ENCODE measurements at regions not wholly inside any gene's neighbourhood (a gene's known extent, or its start where the extent isn't known, plus 50 kb on each side); places are given as distances from the start of the nearest gene placed in this dataset.

DNA sequence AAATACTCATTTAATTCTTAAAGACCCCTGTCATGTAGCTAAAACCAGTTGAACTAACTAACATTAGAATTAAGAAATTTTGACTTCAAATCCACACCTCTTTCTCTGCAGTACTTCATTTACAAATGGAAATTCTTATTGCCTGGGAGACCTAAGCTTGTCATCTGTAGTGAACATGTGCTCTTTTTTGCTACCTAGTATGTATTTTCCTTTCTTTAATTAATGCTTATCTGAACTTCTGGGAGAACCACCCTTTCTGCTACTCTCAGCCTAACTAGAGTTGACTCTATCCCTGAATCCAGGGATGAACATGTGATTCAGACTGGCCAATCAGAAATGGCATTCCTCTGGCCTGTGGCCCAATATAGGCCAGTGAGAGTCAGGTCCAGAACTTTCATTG is 75.9 kb upstream of the A1CF start:
- TF ChIP-seq, protein P1, sequence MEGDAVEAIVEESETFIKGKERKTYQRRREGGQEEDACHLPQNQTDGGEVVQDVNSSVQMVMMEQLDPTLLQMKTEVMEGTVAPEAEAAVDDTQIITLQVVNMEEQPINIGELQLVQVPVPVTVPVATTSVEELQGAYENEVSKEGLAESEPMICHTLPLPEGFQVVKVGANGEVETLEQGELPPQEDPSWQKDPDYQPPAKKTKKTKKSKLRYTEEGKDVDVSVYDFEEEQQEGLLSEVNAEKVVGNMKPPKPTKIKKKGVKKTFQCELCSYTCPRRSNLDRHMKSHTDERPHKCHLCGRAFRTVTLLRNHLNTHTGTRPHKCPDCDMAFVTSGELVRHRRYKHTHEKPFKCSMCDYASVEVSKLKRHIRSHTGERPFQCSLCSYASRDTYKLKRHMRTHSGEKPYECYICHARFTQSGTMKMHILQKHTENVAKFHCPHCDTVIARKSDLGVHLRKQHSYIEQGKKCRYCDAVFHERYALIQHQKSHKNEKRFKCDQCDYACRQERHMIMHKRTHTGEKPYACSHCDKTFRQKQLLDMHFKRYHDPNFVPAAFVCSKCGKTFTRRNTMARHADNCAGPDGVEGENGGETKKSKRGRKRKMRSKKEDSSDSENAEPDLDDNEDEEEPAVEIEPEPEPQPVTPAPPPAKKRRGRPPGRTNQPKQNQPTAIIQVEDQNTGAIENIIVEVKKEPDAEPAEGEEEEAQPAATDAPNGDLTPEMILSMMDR (IDR thresholded peaks at IDR 0.05), result no peak
- H3K27me3 ChIP-seq (replicated peaks; ENCODE audit: insufficient read depth), result no peaks in the 10 kb centered on the region
- no peak overlapping the region for H3K4me3 ChIP-seq
- no peaks in the 10 kb centered on the region for H3K9me3 ChIP-seq
- DNase-seq (ENCODE audit: low spot score), result no peak
- H3K4me1 ChIP-seq (ENCODE audit: control insufficient read depth in 1 of 2, low read depth in 2 of 2), result no peaks in the 10 kb centered on the region
- no peak for ATAC-seq (ENCODE audit: insufficient number of reproducible peaks, low FRiP score, low read depth)
- H3K27ac ChIP-seq, result no peak overlapping the region
- no peaks in the 10 kb centered on the region for H3K36me3 ChIP-seq

DNA sequence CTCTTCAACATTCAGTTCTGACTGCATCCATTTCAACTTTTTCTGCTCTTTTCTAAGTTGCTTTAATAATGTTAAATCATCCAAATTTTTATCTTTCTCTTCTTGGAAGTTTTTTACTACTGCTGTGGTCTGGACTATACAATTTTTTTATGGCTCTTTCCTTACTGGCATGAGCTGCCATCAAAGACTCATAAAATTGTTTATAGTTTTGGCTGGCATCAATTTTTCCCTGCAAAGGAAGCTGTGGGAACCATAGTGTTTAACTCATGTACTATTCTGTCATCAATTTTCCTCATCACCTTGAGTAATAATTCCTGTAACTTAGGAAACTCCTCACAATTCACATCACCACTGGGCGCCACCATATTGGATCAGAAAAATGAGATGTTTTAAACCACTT is 77.6 kb upstream of the A1CF start:
- no peak for ATAC-seq (ENCODE audit: insufficient number of reproducible peaks, low FRiP score, low read depth)
- Histone ChIP-seq H3K27ac (no peak overlapping the region), H3K9me3 (no peaks in the 10 kb centered on the region), H3K4me3 (no peak overlapping the region), H3K27me3 (replicated peaks; ENCODE audit: insufficient read depth) (no peaks in the 10 kb centered on the region), H3K4me1 (ENCODE audit: control insufficient read depth in 1 of 2, low read depth in 2 of 2) (no peaks in the 10 kb centered on the region), H3K36me3 (no peaks in the 10 kb centered on the region)
- no peak for DNase-seq (ENCODE audit: low spot score)
- TF ChIP-seq, protein P1 (IDR thresholded peaks at IDR 0.05), result no peak

DNA sequence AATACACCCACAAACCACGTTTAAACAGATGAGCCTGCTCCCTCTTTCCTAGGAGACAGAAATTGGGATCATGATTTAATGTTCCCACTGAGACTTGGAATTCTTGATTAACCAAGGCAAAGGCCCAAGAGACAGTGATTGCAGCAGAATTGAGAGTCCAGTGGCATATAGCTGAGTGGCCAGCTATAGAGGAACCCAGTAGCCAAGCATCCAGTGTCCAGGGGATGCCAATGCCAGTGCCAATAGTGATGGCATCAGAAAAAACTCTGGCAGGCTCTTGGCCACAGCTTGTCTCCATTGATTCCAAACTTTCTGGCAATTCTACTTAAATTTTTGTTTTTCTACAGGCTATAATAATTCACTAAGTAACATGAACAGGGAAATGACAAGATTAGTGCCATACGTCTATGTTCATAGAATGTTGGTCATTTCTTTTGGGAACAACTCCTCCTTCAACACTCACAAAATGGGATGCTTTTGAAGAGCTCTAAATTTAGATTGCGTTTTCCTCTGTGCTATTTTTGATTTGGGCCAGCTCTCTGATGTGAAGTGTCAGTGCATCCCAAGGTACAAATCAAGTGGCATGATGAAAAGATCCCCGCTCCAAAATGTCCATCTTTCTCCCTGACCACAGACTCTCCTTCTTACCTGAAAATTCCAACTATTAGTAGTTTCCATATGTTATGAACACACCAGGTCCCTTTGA is 83.1 kb upstream of the A1CF start:
- H3K27ac ChIP-seq, result no peak overlapping the region
- H3K4me3 ChIP-seq, result no peak overlapping the region
- no peaks in the 10 kb centered on the region for H3K9me3 ChIP-seq
- no peaks in the 10 kb centered on the region for H3K27me3 ChIP-seq (replicated peaks; ENCODE audit: insufficient read depth)
- no peaks in the 10 kb centered on the region for H3K36me3 ChIP-seq
- no peak for DNase-seq (ENCODE audit: low spot score)
- no peaks in the 10 kb centered on the region for H3K4me1 ChIP-seq (ENCODE audit: control insufficient read depth in 1 of 2, low read depth in 2 of 2)
- TF ChIP-seq, protein P1 (IDR thresholded peaks at IDR 0.05), result no peak
- ATAC-seq (ENCODE audit: insufficient number of reproducible peaks, low FRiP score, low read depth), result no peak

DNA sequence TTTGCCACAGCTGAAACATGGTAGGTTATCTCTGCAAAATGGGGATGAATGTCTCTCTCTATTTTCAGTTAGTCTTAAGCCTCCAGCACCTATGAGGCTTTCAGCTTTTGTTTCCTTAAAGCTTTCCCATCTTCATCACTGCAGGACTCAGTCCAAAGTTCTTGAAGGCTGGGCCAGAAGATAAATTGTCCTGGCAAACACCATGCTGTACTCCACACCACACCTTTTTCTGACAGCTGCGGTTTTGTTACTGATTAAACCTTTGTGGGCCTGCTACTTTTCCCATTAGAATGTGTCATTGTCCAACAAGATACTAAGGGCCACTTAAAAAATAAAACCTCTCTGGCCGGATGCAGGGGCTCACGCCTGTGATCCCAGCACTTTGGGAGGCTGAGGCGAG is 87.2 kb upstream of the A1CF start:
- Histone ChIP-seq H3K4me1 (ENCODE audit: control insufficient read depth in 1 of 2, low read depth in 2 of 2) (no peaks in the 10 kb centered on the region), H3K9me3 (no peaks in the 10 kb centered on the region), H3K27ac (no peak overlapping the region), H3K27me3 (replicated peaks; ENCODE audit: insufficient read depth) (no peaks in the 10 kb centered on the region), H3K36me3 (no peaks in the 10 kb centered on the region), H3K4me3 (no peak overlapping the region)
- DNase-seq (ENCODE audit: low spot score), result no peak
- TF ChIP-seq, protein P1 (IDR thresholded peaks at IDR 0.05), result no peak
- ATAC-seq (ENCODE audit: insufficient number of reproducible peaks, low FRiP score, low read depth), result no peak

DNA sequence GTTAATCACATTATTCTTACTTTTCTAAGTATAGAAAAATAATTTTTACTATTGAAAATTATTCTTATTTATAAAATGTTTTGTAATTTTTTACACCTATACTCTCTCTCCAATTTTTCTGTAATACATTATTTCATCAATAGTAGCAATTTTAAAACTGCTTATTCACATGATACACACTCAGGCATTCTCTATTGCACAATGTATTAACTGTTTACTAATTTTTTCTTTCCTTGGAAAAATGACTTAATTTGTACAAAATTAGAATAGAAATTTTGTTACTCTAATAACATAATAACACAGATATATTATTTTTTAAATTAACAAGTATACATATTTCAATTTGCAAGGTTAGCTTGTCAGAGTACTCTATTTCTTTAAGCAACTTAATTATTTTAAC is 92.9 kb upstream of the PRKG1 start:
- H3K27ac ChIP-seq, result no peak overlapping the region
- no peaks in the 10 kb centered on the region for H3K36me3 ChIP-seq
- no peak for DNase-seq (ENCODE audit: low spot score)
- H3K9me3 ChIP-seq, result no peaks in the 10 kb centered on the region
- no peak overlapping the region for H3K4me3 ChIP-seq
- no peaks in the 10 kb centered on the region for H3K27me3 ChIP-seq (replicated peaks; ENCODE audit: insufficient read depth)
- peaks cover 6 to 7% of the 10 kb centered on the region in 2 donors for H3K4me1 ChIP-seq (ENCODE audit: control insufficient read depth in 1 of 2, low read depth in 2 of 2)
- TF ChIP-seq, protein P1 (IDR thresholded peaks at IDR 0.05), result no peak
- ATAC-seq (ENCODE audit: insufficient number of reproducible peaks, low FRiP score, low read depth), result no peak

Measured in thoracic aorta (tissue), 2 donors.